HEK293T (cell line): ENCODE measurements at regions not wholly inside any gene's neighbourhood (a gene's known extent, or its start where the extent isn't known, plus 50 kb on each side); places are given as distances from the start of the nearest gene placed in this dataset.

Source experiments
- ARNT ChIP-seq: fragments of 450-650 bp; IDR thresholded peaks from 2 replicates; pipeline ENCODE4 v1.6.1; 2017; ENCODE audit warnings: mild to moderate bottlenecking
- BHLHE40 ChIP-seq: fragments of 450-650 bp; IDR thresholded peaks from 2 replicates; pipeline ENCODE4 v1.6.1; 2016; ENCODE audit warnings: mild to moderate bottlenecking, moderate library complexity, borderline replicate concordance
- FOXA1 ChIP-seq: fragments of 450-650 bp; IDR thresholded peaks from 2 replicates; pipeline ENCODE4 v1.6.1; 2016; ENCODE audit warnings: mild to moderate bottlenecking
- FOXK2 ChIP-seq: fragments of 450-650 bp; IDR thresholded peaks from 2 replicates; pipeline ENCODE4 v1.6.1; 2016; ENCODE audit warnings: mild to moderate bottlenecking
- FOXM1 ChIP-seq: fragments of 450-650 bp; IDR thresholded peaks from 2 replicates; pipeline ENCODE4 v1.6.1; 2017; ENCODE audit warnings: mild to moderate bottlenecking, borderline replicate concordance
- L3MBTL2 ChIP-seq: fragments of 450-650 bp; conservative IDR thresholded peaks from 2 replicates; pipeline ENCODE4 v1.6.1; 2016; ENCODE audit warnings: mild to moderate bottlenecking
- LEF1 ChIP-seq: fragments of 450-650 bp; IDR thresholded peaks from 2 replicates; pipeline ENCODE4 v1.6.1; 2017; ENCODE audit warnings: mild to moderate bottlenecking, borderline replicate concordance
- NFRKB ChIP-seq: fragments of 450-650 bp; IDR thresholded peaks from 2 replicates; pipeline ENCODE4 v1.6.1; 2016; ENCODE audit warnings: mild to moderate bottlenecking, moderate library complexity
- PKNOX1 ChIP-seq: fragments of 450-650 bp; IDR thresholded peaks from 2 replicates; pipeline ENCODE4 v1.6.1; 2016
- SP1 ChIP-seq: fragments of 450-650 bp; IDR thresholded peaks from 2 replicates; pipeline ENCODE4 v1.6.1; 2017
- SUZ12 ChIP-seq: fragments of 450-650 bp; IDR thresholded peaks from 2 replicates; pipeline ENCODE4 v1.6.1; 2016; ENCODE audit warnings: mild to moderate bottlenecking
- TARDBP ChIP-seq: fragments of 450-650 bp; IDR thresholded peaks from 2 replicates; pipeline ENCODE4 v1.6.1; 2016
- ZNF384 ChIP-seq: fragments of 450-650 bp; IDR thresholded peaks from 2 replicates; pipeline ENCODE4 v1.6.1; 2016

GRCh38 chr6:30828027-30828962 is 56.0 kb upstream of the DDR1 start:
- TF ChIP-seq ZNF384 (no peak), SP1 (no peak), FOXA1 (no peak), FOXM1 (no peak), L3MBTL2 (no peak), TARDBP (no peak), PKNOX1 (no peak), LEF1 (no peak), SUZ12 (no peak), BHLHE40 (no peak), NFRKB (no peak), ARNT (no peak), FOXK2 (no peak)
